Fibroblast of the aortic adventitia (primary cell): ENCODE measurements at regions not wholly inside any gene's neighbourhood (a gene's known extent, or its start where the extent isn't known, plus 50 kb on each side); places are given as distances from the start of the nearest gene placed in this dataset.

Source experiments
- DNase-seq: peaks from one replicate; pipeline ENCODE4 v3.0.0-alpha.2; 2010; ENCODE audit warnings: low read depth
- H3K4me3 ChIP-seq: 2 replicates; pipeline ENCODE4 v1.5.1; 2011; ENCODE audit warnings: low read depth, mild to moderate bottlenecking, control low read depth, low read length, moderate library complexity
- CTCF ChIP-seq: IDR thresholded peaks from 2 replicates; pipeline ENCODE4 v1.5.1; 2011; ENCODE audit warnings: mild to moderate bottlenecking, low read length, control low read depth, inconsistent platforms; ENCODE audit not compliant: insufficient read depth

- DNase-seq: no peak
- TF ChIP-seq CTCF: no peak
- H3K4me3 ChIP-seq: no peak overlapping the region
Observed at GRCh38 chr2:88837511-88838160, 146.2 kb downstream of the RPIA start.

DNA sequence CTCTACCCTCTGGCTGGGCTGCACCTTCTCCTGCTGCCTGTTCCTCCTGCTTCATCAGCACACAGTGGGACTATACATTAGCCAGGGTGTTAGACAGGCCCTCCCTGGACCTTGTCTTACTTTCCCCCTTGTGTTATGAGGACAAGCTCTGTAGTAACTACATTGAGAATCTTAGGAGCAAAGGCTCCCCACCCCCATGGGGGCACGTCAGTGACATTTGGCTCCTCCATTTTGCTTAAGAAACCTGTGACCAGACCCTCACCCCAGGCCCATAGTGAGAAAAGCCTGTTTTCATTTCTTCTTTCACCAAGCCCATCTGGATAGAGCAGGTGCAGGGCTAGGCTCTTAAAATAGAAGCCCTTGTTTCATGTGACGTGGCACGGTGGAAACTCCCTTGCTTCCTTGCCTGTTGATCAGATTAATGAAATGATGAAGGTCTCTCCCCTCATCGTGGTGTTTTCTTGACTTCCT lies 146.7 kb downstream of the RPIA start:
- DNase-seq: no peak
- TF ChIP-seq CTCF: no peak
- H3K4me3 ChIP-seq: no peak overlapping the region

DNA sequence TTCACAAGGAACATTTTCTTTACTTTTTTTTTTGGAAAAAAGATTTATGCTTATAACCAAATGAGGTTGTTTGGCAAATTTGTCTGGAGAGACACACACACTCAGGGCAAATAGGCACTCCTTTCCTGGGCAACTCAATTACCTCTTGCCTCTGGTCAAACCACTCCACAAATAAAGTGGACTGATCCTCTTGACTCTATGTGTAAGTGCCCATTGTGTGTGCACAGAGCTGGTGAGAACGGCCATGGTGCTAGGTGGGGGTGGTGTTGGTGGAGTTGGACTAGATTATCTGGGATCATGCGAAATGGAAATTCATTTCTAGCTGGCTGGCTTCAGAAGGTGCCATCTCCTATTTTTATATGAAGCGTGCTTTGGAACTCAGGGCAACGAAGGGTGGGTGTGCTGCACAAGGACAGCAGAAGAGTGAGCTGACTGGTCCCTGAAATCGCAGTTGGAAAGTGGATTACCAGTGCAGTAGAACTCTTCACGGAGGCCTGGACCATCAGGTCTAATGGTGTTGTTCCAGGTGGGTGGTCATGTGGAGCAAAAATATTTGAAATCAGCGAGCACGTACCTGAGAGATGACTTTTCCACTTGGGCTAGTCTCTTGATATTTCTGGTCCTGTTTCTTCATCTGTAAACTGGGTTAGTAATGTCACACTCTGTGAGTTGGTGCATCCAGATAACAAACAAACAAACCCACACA lies 149.9 kb downstream of the RPIA start:
- no peak for DNase-seq
- no peak for TF ChIP-seq CTCF
- H3K4me3 ChIP-seq: no peak overlapping the region

DNA sequence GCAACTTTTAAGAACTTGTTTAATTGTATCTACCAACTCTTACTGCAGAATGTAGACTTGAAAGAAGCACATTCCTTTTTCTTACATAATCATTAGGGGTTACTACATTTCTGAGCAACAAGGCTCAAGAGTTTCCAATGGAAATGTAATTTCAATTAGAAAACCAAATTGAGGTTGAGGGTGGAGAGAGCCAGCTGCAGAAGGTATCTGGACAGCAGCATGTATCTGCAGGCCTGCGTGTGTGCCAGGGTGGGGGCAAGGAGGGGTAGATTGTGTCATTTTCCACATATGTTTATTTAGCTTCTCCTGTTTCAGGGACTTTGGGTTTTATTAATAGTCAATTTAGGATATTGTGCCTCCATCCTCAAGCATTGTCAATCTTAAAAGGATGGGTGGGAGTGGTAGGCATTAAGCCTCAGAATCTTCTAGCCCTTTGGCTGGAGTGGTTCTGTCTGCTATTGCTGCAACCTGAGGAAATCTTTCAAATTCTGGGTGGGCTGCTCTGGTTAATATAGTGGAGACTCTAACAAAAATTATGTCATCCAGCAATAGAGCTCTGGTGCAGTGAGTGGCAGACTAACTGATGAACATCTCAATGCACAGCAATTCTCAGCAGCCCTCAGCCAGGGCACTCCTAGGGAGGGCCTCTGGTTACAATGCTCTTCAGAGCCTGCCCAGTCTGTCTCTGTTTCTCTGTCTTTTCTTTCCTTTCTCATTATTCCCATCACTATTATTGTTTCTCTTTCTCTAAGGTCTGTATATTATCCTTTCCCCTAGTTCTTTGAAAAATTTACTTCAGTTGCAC lies 151.4 kb downstream of the RPIA start:
- no peak overlapping the region for H3K4me3 ChIP-seq
- no peak for TF ChIP-seq CTCF
- DNase-seq: no peak

- no peak for TF ChIP-seq CTCF
- no peak overlapping the region for H3K4me3 ChIP-seq
- DNase-seq: no peak
Observed at GRCh38 chr2:88843651-88844050, 152.2 kb downstream of the RPIA start.

DNA sequence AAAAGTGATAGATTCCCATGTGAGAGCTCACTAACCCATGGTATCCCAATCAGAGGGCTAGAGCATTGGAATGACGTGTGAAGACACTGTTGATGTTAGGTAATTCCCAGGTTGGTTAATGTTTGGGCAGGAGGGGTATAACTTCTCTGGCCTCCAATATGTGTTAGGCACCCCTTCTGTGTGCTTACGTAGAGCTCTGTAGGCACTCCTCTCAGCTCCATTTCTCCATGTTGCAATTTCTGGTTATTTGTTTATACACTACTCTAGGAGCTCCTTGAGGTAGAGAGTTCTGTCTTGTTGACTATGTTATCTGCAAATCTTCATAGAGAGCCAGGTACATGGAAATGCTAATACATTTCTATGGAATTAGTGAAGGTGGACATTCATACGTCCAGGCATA lies 153.5 kb downstream of the RPIA start:
- no peak for TF ChIP-seq CTCF
- H3K4me3 ChIP-seq: no peak overlapping the region
- no peak for DNase-seq
